ENCODE measurements at regions not wholly inside any gene's neighbourhood (a gene's known extent, or its start where the extent isn't known, plus 50 kb on each side); places are given as distances from the start of the nearest gene placed in this dataset.
"Not testable (repeated sequence)": the region's sequence is repeated elsewhere in the genome, so short reads cannot be mapped to it uniquely, and the experiment has no call there.

DNA sequence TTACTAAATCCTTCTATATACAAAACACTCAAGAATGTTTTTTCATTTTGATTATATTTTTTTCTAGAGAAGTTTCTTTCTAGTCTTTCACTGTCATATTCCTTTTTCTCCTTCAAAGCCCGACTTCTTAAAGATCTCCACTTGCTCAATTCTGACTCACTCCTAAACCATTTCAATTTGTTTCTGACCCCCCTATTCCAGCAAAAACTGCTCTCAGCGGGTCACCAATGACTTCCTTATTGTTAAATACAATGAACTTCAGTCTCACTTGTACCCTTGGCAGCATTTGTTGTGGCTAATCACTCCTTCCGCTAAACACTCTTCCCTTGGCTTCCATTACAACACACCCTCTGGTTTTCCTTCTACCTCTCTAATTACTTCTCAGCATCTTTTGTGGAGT, 111.1 kb upstream of the RBBP8 start:
- peak; percentile 15 for DNase-seq (ENCODE audit: low spot score)

DNA sequence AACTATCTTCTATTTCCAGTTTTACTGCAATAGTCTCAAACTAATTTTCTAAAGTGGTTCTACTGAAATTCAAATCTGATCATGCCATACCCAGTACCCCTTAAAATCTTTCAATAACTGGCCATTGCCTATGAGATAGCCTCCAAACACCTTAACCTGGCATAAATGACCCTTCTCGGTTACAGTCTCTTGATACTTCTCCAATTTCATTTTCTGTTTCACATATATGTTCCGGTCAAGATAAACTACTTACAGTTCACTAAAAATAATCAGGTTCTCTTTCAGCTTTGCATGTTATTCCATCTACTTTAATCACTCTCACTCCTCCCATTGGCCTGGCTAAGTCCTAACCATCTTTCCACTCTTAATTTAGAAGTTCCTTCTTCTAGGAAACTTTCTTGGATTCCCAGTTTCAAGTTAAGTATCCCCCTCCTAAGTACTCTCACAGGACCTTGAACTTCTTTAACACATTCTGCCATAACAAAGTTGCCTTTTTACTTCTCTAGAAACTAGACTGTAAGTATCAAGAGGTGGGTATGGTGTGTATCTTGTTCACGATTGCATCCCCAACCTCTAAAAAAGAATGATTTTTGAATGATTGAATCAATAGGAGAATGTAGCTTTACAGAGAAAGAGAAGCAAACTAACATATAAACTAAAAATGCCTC, 110.2 kb upstream of the RBBP8 start:
- no peak for DNase-seq (ENCODE audit: low spot score)

DNA sequence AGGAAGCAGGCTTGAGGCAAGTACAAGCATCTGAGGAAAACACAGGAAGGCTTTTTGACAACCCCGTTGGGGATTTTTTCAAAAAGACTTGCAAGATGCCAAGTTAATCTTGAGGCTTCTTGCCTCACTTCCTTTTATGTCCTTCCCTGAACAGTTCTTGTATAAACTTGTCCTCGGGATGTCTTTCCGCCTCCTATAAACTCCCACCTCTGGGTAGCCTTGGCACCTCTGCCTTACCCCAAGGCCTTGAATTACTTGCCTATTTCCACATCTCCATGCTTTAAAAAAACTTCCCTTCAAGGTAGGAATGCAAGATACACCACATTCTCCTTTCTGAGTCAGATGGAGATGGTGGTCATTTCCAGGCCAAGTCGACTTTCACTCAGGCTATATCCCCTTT, 106.4 kb upstream of the RBBP8 start:
- no peak for DNase-seq (ENCODE audit: low spot score)

DNA sequence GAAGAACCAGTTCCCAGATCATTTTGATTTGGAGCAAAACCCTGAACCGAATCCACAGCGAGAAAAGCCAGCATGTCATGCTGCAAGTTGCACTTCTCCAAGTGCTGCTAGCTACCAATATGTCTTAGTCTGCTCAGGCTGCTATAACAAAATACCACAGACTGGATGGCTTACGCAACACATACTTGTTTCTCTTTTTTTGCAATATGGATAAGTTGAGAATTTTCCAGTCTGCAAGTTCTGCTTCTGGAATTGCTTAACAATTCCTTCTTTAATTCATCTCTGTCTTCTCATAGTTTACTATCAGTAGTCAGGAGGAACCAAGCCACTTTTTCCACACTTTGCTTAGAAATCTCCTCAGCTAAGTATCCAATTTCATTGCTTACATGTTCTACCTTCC, 105.9 kb upstream of the RBBP8 start:
- DNase-seq (ENCODE audit: low spot score): no peak

DNA sequence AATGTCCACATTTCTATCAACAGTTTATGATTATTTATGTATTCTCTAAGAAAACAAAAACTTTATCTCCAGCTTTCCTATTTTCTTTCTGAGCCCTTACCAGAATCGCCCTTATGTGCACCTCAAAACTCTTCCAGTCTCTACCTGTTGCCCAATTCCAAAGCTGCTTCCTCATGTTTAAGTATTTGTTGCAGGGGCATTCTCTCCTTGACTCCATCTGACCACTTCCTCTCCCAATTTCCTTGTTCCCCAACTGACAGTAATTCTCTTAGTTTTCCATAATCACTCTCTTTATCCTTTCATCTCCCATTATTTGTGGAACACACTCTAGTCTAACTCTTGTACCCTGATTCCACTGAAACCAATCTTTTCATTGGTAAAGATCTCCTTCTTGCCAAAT, 105.4 kb upstream of the RBBP8 start:
- DNase-seq (ENCODE audit: low spot score): no peak

DNA sequence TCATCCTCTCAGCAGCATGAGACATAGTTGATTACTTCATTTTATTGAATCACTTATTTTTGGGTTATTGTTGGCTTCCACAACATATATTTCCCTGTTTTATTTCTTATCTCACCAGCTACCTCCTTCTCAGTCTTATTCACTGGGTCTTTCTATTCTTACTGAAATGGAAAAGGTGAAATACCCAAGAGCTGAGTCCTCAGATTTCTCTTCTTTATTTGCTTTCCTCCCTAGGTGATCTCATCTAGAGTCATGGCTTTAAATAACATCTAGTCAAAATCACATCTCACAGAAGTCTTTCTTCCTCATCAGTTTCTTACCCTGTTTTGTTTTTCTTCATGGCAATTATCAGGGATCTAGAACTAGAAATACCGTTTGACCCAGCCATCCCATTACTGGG, 105.0 kb upstream of the RBBP8 start:
- peak; percentile 40 for DNase-seq (ENCODE audit: low spot score)

DNA sequence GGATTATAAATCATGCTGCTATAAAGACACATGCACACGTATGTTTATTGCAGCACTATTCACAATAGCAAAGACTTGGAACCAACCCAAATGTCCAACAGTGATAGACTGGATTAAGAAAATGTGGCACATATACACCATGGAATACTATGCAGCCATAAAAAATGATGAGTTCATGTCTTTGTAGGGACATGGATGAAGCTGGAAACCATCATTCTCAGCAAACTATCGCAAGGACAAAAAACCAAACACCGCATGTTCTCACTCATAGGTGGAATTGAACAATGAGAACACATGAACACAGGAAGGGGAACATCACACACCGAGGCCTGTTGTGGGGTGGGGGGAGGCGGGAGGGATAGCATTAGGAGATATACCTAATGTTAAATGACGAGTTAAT, 104.5 kb upstream of the RBBP8 start:
- not testable (repeated sequence) for DNase-seq (ENCODE audit: low spot score)

DNA sequence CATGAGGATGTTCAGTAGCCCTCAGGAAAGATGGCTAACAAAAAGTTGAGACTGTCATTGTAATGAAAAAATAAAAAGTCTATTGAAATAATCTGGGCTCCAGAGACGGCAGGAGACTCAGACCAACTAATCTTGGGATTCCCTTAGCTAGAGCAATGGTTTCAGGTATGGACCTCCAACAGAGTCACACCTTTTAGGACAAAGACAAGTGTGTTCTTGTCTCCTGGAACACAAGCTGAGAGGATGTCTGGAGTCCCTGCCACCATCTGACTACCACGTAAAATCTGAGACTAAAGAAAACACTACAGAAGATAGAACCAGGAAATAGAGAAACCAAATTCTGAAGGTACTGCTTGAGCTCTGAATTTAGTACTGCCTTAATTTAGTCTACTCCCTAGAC, 103.3 kb upstream of the RBBP8 start:
- no peak for DNase-seq (ENCODE audit: low spot score)

DNA sequence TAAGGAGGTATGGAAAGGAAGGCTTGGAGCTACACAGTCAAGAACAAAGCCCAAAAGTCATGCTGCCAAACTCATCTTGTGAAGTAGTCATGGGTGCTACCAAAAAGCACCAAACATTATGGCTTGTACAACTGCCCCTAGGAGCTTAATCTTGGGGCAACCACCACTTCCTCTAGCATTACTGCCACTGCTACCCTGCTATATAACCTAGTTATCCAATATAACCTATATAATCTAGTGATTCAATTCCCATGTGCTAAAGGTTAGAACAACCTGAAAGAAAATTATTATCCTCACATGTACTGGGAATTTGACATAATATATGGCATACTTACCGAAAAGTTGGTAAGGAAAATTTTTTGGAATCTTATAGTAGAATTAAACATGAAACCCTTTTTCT, 102.6 kb upstream of the RBBP8 start:
- DNase-seq (ENCODE audit: low spot score): no peak

DNA sequence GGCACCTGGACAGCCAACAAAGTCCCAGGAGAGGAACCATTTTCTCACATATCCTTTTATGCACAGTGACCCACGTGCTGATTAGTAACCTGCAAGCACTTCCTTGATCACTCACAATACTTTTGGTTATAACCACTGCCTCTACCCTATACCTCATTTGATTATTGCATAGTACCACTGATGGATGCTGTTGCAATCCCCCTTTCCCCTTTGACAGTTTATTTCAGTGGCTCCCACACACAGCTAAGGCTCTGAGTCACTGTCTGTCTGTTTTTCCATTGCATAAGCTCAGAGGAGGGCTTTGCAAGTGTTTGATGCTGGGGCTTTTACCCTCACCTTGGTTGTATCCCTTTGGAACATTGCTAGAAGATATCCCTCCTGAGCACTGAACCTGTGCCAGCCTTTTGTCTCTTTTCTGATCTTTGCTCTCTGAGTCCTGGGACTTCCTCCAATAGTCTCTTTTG, 101.7 kb upstream of the RBBP8 start:
- no peak for DNase-seq (ENCODE audit: low spot score)

DNA sequence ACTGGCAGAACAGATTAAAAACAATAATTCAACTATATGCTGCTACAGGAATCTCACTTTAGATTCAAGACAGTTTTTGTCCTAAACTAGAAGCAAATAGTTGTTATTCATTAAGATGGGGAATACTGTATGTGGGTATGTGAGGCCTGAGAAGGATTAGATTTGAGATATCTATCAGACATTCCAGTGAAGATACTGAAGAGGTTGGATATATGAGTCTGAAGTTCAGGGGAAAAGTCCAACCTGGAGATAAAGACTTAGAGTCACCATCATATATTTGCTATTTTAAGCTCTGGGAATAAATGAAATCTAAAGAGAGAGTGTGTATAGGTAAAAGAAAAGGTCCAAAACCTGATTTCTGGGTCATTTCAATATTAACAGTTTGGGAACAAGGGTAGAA, 96.2 kb upstream of the RBBP8 start:
- DNase-seq (ENCODE audit: low spot score): no peak

DNA sequence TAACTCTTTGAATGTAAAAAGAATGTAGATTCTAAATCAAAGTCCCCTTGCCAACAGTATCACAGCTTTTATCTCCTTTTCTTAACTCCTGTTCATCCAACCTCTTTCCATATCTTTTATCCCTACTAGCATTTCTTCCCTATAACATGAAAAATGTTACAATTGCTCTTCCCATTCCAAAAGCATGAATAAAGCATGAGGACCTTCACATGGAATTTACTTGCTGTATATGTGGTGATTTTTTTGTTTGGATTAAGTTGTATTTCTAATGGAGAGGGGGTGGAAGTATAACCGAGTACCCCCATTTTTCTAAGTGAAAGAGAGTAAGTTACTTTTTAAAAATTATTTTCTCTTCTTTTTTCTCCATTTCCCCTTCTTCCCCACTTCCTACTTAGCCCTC, 94.9 kb upstream of the RBBP8 start:
- no peak for DNase-seq (ENCODE audit: low spot score)

DNA sequence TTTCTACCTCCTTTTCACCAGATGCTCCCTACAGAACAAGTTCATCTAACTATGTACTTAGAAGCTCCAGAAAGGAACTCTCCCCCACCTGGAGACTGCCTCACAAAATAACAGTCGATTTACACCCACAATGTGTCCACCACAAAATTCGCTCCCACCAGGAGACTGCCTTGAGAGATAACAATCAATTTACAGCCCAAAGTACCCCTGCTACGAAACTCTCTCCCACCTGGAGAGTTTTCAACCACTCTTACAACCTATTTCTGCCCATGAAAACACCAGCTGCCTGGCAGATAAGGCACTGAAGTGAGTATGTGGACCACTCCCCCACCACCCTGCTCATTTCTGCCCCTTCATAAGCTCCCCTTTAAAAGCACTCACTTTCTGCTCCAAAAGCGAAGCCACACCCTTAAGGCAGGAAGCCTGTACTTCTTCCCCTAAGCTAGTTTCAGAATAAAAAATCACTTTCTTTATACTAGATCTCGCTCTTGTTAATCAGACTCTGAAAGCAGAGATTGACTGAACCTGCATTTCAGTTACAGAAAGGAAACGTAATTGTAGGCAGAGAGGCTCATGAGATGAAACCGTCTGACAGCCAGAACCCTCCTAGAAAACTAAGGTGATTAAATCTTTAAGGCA, 94.4 kb upstream of the RBBP8 start:
- DNase-seq (ENCODE audit: low spot score): no peak

DNA sequence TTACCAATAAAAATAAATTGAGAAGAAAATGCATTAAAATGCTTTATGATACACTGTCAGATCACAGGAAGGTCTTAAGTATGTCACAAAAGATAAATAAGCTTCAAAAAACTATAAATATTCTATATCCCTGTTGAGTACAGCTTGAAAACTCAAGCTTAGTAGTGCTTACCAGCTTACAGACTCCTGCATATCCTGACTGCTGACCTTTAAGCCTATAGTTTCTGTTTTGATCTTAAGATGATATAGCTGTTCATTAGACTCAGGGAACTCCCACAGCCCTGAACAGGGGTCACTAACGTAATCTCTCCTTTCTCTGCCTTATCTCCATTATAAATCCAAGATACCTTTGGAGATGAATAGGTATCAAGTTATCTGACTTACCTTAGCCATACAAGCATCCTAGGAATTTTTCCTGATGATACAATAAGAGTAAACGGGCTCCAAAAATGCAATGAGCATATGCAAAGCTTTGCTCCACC, 93.7 kb upstream of the RBBP8 start:
- no peak for DNase-seq (ENCODE audit: low spot score)

DNA sequence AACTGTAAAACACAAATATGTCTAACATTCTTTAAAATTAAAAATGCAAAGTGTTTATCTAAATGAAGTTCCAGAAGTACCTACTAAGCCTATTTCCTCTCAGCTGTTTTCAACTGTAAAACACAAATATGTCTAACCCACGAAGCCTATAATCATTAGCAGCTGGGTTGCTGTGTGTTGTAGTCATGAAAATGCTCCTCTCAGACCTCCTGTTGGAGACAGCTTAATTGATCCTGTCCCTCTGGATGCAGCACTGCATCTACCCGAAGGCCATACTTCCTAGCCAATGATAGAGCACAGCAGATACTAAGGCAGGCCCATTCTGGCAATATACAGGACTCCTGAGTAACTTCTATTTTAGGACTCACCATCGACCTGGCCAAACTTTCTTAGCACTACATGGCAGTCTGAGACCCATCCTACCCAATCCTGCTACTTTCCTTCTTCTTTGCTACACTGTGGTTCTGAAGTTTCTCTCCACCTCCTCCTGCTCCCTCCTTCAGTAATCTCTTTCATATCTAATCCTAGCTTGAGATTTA, 92.5 kb upstream of the RBBP8 start:
- no peak for DNase-seq (ENCODE audit: low spot score)

DNA sequence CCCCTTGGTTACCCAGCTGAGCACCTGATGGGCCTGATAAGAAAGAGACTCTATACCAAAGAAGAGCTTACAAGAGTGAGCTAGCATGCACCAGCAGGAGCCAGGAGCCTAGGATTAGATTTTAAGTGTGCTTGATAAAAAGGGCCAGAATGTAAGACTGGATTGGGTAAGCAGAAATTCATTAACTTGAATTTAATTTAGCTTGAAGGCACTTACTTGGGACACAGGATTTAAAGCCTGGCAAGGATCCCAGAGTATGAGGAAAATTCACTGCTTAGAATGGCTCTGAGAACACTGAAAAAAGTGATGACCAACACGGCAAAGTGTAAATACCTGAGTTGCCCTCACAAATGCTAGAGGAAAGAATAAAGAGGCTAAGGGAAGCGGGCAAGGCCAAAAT, 91.3 kb upstream of the RBBP8 start:
- DNase-seq (ENCODE audit: low spot score): no peak

DNA sequence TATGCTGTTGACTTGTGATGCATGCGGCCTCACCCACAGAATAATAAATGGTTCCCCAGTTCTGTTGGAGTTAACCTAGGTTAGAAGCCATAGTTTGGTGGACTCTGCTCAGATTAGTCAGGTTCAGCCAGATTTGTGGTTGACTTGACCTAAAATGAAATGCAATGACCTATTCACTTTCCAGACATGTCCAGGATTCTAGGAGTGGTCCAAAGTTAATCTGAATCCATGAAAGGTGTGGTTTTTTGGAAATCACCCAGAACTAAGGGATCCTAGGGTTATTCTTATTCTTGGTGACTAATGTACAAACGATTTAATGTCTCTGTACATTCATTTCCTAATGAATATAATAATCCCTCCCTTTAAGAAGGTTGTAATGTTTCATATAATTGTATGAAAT, 88.9 kb upstream of the RBBP8 start:
- no peak for DNase-seq (ENCODE audit: low spot score)

DNA sequence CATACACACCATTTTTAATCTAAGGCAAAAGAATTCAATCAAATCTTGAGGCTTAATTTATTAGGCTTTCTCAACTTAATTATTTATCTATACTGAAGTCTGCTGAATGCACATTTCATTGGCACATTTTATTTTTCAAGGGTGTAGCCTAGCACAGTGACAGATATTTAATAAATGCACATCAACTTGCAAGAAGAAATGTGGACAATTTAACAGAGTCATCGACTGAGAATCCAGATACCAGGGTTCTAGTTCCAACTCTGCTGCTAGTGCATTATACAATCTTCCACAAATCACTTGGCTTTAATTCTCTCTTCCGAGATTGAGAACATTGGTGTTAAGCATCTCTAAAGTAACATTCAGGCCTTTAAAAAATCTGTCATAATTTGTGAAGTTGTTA, 88.5 kb upstream of the RBBP8 start:
- DNase-seq (ENCODE audit: low spot score): no peak

DNA sequence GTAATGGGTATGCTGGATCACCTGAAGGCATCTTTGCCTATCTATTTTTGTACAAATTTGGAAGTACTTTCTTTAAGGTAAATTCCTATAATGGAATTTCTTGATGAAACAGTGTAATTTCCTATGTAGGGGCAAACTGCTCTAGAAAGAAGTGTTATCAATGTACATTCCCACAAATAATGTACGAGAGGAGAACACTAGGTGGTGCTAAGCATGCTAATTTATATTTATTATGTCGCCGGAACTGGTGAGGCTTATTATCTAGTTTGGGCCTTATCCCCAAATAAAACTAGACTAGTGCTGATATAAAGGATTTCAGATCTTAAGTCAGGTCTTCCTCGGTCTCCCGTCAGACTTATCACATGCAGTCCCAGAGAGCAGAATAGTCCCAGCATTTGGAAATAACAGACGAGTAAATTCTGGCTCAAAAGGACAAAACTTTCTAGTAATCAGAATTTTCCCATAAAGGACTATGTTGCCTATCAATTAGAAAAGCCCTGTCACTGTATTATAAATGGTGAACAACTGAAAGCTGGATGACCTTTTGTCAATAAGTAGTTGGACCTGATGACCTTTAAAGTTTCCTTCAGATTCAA, 86.9 kb upstream of the RBBP8 start:
- DNase-seq (ENCODE audit: low spot score): no peak

DNA sequence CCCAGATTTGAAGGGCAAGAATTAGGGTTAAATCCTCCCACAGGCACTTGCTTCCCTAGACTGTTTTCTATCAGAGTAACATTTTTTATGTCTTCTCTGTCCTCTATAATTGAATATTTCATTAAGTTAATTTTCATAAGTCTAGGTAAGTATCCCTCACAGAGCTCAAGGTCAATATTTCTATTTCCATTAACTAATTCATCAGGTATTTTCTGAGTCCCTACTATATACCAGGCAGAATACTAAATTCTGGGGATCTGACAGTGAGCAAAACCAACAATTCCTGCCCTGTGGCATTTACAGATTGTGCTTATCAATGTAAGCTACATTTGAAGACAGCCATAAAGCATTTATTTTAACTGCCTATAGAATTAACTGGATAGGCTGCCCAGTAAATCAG, 86.4 kb upstream of the RBBP8 start:
- no peak for DNase-seq (ENCODE audit: low spot score)

DNA sequence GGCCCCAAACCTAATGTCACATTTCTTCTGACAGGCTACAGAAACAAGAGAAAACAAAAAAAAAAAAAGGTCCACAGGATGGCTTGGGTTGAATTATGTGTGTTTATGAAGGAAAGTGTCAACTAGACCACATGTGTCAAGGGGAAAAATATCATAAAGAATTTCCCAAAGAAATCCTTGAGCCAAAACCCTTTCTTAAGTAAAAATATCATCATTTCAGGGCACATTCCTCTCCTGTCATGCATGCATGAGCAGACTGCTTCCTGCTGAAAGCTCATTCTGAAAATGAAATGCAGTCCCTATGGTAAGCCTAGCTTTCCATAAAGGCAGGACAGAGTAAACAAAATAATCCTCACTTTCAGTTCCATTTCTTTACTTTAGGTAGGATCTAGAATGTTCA, 85.7 kb upstream of the RBBP8 start:
- DNase-seq (ENCODE audit: low spot score): no peak

DNA sequence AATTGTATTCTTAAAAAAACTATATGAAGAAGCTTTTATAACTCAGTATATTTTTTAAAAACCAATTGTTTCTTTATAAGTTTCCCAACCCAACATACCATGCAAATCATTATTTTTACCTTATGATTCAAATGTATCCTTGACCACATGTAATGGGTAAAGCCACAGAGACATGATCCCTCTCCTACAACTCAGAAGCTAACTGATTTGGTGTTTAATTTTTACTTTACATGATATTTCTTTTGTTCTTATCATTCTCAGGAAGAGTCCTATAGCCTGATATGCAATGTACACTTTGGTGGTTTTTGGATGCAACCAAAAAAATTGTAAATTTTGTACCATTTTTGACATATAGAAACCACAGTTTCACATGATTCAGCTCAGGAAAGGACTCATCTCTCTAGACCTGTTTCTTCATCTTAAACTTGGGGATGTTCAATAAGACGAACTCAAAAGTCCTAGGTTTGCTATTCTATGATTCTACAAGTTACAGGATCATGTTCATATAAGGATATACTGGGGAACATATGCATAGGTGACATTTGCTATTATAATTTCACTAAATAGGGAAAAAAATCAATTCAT, 85.2 kb upstream of the RBBP8 start:
- no peak for DNase-seq (ENCODE audit: low spot score)

DNA sequence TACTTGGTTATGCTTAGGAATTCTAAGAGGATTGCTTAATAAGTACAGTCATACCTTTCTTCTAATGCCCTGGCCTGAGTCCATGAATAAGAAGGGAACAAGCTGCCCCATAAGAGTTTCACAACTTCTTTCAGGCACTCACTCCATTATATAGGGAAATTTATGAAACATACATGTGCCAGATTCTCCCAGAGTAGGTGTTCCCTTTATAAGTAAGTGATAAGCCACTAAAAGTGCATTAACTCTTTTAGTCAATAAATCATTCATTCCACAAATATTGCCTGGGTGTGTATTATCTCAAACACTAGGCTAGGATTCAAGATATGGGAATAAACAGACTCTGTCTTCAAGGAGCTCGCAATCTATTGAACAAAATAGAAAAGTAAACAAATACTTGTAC, 84.5 kb upstream of the RBBP8 start:
- DNase-seq (ENCODE audit: low spot score): no peak
